Trophoblast cell (in vitro differentiated cells and primary cell): ENCODE measurements at regions not wholly inside any gene's neighbourhood (a gene's known extent, or its start where the extent isn't known, plus 50 kb on each side); places are given as distances from the start of the nearest gene placed in this dataset.
A peak's percentile ranks its signal among the peaks of the same experiment; 100 is the strongest.

Source experiments
- DNase-seq, 2 donors: peaks; one replicate each; pipeline ENCODE4 v3.0.0-alpha.2; 2016
- H2AFZ ChIP-seq: 2 replicates; pipeline ENCODE4 v1.6.1; 2013; ENCODE audit warnings: low read length, moderate library complexity, mild to moderate bottlenecking; ENCODE audit not compliant: insufficient read depth, poor library complexity
- H2AK5ac ChIP-seq: 2 replicates; pipeline ENCODE4 v1.6.1; 2013; ENCODE audit warnings: mild to moderate bottlenecking, low read length
- H2BK120ac ChIP-seq: 2 replicates; pipeline ENCODE4 v1.6.1; 2013; ENCODE audit warnings: low read length, mild to moderate bottlenecking, moderate library complexity; ENCODE audit not compliant: insufficient read depth, poor library complexity
- H2BK12ac ChIP-seq: 2 replicates; pipeline ENCODE4 v1.6.1; 2013; ENCODE audit warnings: mild to moderate bottlenecking, low read length, moderate library complexity
- H2BK5ac ChIP-seq: 2 replicates; pipeline ENCODE4 v1.6.1; 2013; ENCODE audit warnings: low read length, low read depth, moderate library complexity, mild to moderate bottlenecking; ENCODE audit not compliant: poor library complexity
- H3K14ac ChIP-seq: 2 replicates; pipeline ENCODE4 v1.6.1; 2013; ENCODE audit warnings: mild to moderate bottlenecking, low read length
- H3K18ac ChIP-seq: 2 replicates; pipeline ENCODE4 v1.6.1; 2013; ENCODE audit warnings: mild to moderate bottlenecking, low read length
- H3K23ac ChIP-seq: 2 replicates; pipeline ENCODE4 v1.6.1; 2013; ENCODE audit warnings: low read length
- H3K27ac ChIP-seq: 2 replicates; pipeline ENCODE4 v1.5.1; 2013; ENCODE audit warnings: low read depth, mild to moderate bottlenecking, inconsistent platforms, low read length, moderate library complexity
- H3K27me3 ChIP-seq: 2 replicates; pipeline ENCODE4 v1.6.1; 2013; ENCODE audit warnings: inconsistent platforms, mild to moderate bottlenecking, low read length, moderate library complexity; ENCODE audit not compliant: insufficient read depth
- H3K36me3 ChIP-seq, 2 experiments: 1 replicate in 1 of 2; 2 replicates in 1 of 2; pipeline ENCODE4 v1.6.1; 2013; ENCODE audit warnings: low read length in 2 of 2, mild to moderate bottlenecking in 2 of 2, moderate library complexity in 1 of 2; ENCODE audit not compliant: insufficient read depth in 2 of 2, control insufficient read depth in 1 of 2
- H3K4ac ChIP-seq: 2 replicates; pipeline ENCODE4 v1.6.1; 2013; ENCODE audit warnings: low read depth, mild to moderate bottlenecking, low read length, moderate library complexity
- H3K4me1 ChIP-seq, 2 experiments: 1 replicate in 1 of 2; 2 replicates in 1 of 2; pipeline ENCODE4 v1.6.1; 2013; ENCODE audit warnings: low read length in 2 of 2, mild to moderate bottlenecking in 2 of 2, moderate library complexity in 1 of 2; ENCODE audit not compliant: insufficient read depth in 2 of 2, control insufficient read depth in 1 of 2
- H3K4me2 ChIP-seq: 2 replicates; pipeline ENCODE4 v1.6.1; 2013; ENCODE audit warnings: inconsistent platforms, mild to moderate bottlenecking, low read length, moderate library complexity
- H3K4me3 ChIP-seq: 2 replicates; pipeline ENCODE4 v1.5.1; 2013; ENCODE audit warnings: mild to moderate bottlenecking, low read depth, low read length, inconsistent platforms
- H3K79me1 ChIP-seq: one replicate; pipeline ENCODE4 v1.6.1; 2013; ENCODE audit warnings: low read length
- H3K79me2 ChIP-seq: 2 replicates; pipeline ENCODE4 v1.6.1; 2013; ENCODE audit warnings: low read length, mild to moderate bottlenecking; ENCODE audit not compliant: control insufficient read depth, insufficient read depth, poor library complexity
- H3K9ac ChIP-seq: 2 replicates; pipeline ENCODE4 v1.6.1; 2013; ENCODE audit warnings: mild to moderate bottlenecking, low read length
- H3K9me3 ChIP-seq: 2 replicates; pipeline ENCODE4 v1.6.1; 2013; ENCODE audit warnings: low read depth, mild to moderate bottlenecking, control low read depth, inconsistent platforms, low read length; ENCODE audit not compliant: insufficient read depth
- H4K12ac ChIP-seq: 2 replicates; pipeline ENCODE4 v1.6.1; 2013; ENCODE audit warnings: low read depth, mild to moderate bottlenecking, low read length, moderate library complexity
- H4K8ac ChIP-seq: 2 replicates; pipeline ENCODE4 v1.6.1; 2013; ENCODE audit warnings: low read depth, mild to moderate bottlenecking, low read length, moderate library complexity
- H4K91ac ChIP-seq: one replicate; pipeline ENCODE4 v1.6.1; 2013; ENCODE audit warnings: low read depth, mild to moderate bottlenecking, low read length, moderate library complexity
- WGBS: extraction: QIAGEN DNeasy Blood & Tissue Kit; methylation state at CpG from one replicate; pipeline ENCODE4 v1.1.7; 2013; ENCODE audit warnings: missing lambda C conversion rate; ENCODE audit not compliant: insufficient read length, insufficient coverage; ENCODE audit errors: extremely low coverage; 5-methylcytosine and 5-hydroxymethylcytosine counted together

GRCh38 chr6:138028893-138029292 is 78.3 kb downstream of the PERP start:
- Histone ChIP-seq H3K9me3 (no peaks in the 10 kb centered on the region), H3K4ac (no peak overlapping the region), H2BK5ac (no peak overlapping the region), H3K4me3 (no peak overlapping the region), H3K79me1 (no peaks in the 10 kb centered on the region), H3K36me3 (no peaks in the 10 kb centered on the region), H3K9ac (no peak overlapping the region), H3K27ac (no peak overlapping the region), H3K27me3 (no peaks in the 10 kb centered on the region), H4K91ac (no peak overlapping the region), H2BK12ac (no peak overlapping the region), H2AFZ (no peak overlapping the region), H3K23ac (no peak overlapping the region), H3K4me1 (peaks cover 7 to 8% of the 10 kb centered on the region in 2 experiments), H3K18ac (no peak overlapping the region), H2BK120ac (no peak overlapping the region), H3K14ac (no peak overlapping the region), H3K79me2 (no peaks in the 10 kb centered on the region), H4K8ac (no peak overlapping the region), H3K4me2 (no peak overlapping the region), H2AK5ac (no peak overlapping the region), H4K12ac (no peak overlapping the region)
- no CpG with 5 or more reads among the region's 6 CpGs for WGBS
- no peak for DNase-seq

GRCh38 chr6:138030872-138031271 is 76.3 kb downstream of the PERP start:
- no peak overlapping the region for H2AFZ ChIP-seq
- H3K9me3 ChIP-seq = no peaks in the 10 kb centered on the region
- peaks cover 0 to 3% of the 10 kb centered on the region in 2 experiments for H3K4me1 ChIP-seq
- H2BK120ac ChIP-seq = no peak overlapping the region
- no CpG with 5 or more reads among the region's 1 CpG for WGBS
- no peak overlapping the region for H2BK12ac ChIP-seq
- no peaks in the 10 kb centered on the region for H3K36me3 ChIP-seq
- H4K91ac ChIP-seq = no peak overlapping the region
- H4K8ac ChIP-seq = no peak overlapping the region
- no peak overlapping the region for H3K18ac ChIP-seq
- no peak overlapping the region for H3K4ac ChIP-seq
- no peaks in the 10 kb centered on the region for H3K79me1 ChIP-seq
- DNase-seq = no peak
- no peak overlapping the region for H2BK5ac ChIP-seq
- H3K14ac ChIP-seq = no peak overlapping the region
- no peak overlapping the region for H4K12ac ChIP-seq
- H3K27me3 ChIP-seq = no peaks in the 10 kb centered on the region
- no peak overlapping the region for H3K4me3 ChIP-seq
- no peak overlapping the region for H3K9ac ChIP-seq
- H3K4me2 ChIP-seq = no peak overlapping the region
- H2AK5ac ChIP-seq = no peak overlapping the region
- no peak overlapping the region for H3K27ac ChIP-seq
- H3K79me2 ChIP-seq = no peaks in the 10 kb centered on the region
- no peak overlapping the region for H3K23ac ChIP-seq

DNA sequence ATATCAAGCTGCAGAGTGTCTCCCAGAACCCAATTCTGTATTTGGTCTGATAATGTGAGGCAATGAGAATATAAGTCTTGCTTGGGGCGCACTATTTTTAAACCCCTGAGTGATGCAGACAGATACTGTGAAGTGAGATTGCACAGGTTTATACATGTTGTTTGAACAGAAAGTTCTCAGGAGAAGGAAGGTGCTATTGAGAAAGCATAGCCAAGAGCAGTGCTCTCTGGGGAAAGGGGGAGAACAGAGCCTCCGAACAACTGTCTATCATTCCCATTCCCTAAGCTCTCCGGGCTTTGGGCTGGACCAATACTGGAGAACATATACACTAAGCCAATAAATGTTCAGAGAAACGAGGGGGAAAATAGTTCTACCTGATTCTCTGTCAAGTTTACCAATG is 75.8 kb downstream of the PERP start:
- WGBS = no CpG with 5 or more reads among the region's 4 CpGs
- H3K23ac ChIP-seq = no peak overlapping the region
- no peaks in the 10 kb centered on the region for H3K36me3 ChIP-seq
- no peak overlapping the region for H3K14ac ChIP-seq
- no peak overlapping the region for H3K27ac ChIP-seq
- H2BK120ac ChIP-seq = no peak overlapping the region
- H3K79me2 ChIP-seq = no peaks in the 10 kb centered on the region
- H3K4ac ChIP-seq = no peak overlapping the region
- no peak overlapping the region for H3K4me2 ChIP-seq
- H3K18ac ChIP-seq = no peak overlapping the region
- no peak overlapping the region for H2AK5ac ChIP-seq
- H4K8ac ChIP-seq = no peak overlapping the region
- no peak overlapping the region for H2BK12ac ChIP-seq
- H4K91ac ChIP-seq = no peak overlapping the region
- H4K12ac ChIP-seq = no peak overlapping the region
- H3K79me1 ChIP-seq = no peaks in the 10 kb centered on the region
- H2BK5ac ChIP-seq = no peak overlapping the region
- no peak overlapping the region for H2AFZ ChIP-seq
- H3K4me1 ChIP-seq = no peaks in the 10 kb centered on the region
- H3K9me3 ChIP-seq = no peaks in the 10 kb centered on the region
- no peak for DNase-seq
- no peak overlapping the region for H3K9ac ChIP-seq
- no peaks in the 10 kb centered on the region for H3K27me3 ChIP-seq
- H3K4me3 ChIP-seq = no peak overlapping the region

GRCh38 chr6:138031850-138032249 is 75.4 kb downstream of the PERP start:
- Histone ChIP-seq H3K27me3 (no peaks in the 10 kb centered on the region), H3K9ac (no peak overlapping the region), H3K4me3 (no peak overlapping the region), H4K8ac (no peak overlapping the region), H4K12ac (no peak overlapping the region), H3K27ac (no peak overlapping the region), H3K4me1 (no peaks in the 10 kb centered on the region), H3K23ac (no peak overlapping the region), H2BK120ac (no peak overlapping the region), H3K14ac (no peak overlapping the region), H3K4me2 (no peak overlapping the region), H3K4ac (no peak overlapping the region), H3K18ac (no peak overlapping the region), H3K36me3 (no peaks in the 10 kb centered on the region), H3K79me1 (no peaks in the 10 kb centered on the region), H2AK5ac (no peak overlapping the region), H2BK12ac (no peak overlapping the region), H3K79me2 (no peaks in the 10 kb centered on the region), H4K91ac (no peak overlapping the region), H3K9me3 (no peaks in the 10 kb centered on the region), H2AFZ (no peak overlapping the region), H2BK5ac (no peak overlapping the region)
- WGBS = no CpG with 5 or more reads among the region's 3 CpGs
- peak; percentile 48 to 81 for DNase-seq
